Loucy (cell line): ENCODE measurements at regions not wholly inside any gene's neighbourhood (a gene's known extent, or its start where the extent isn't known, plus 50 kb on each side); places are given as distances from the start of the nearest gene placed in this dataset.

Source experiments
- H2AFZ ChIP-seq: fragments of 200-600 bp; sonication (generic); 2 replicates; pipeline ENCODE4 v1.6.0; 2016; ENCODE audit warnings: antibody characterized with exemption, mild to moderate bottlenecking, low read length, moderate library complexity
- H3F3A ChIP-seq: fragments of 200-600 bp; 2 replicates; pipeline ENCODE4 v1.6.0; 2016; ENCODE audit warnings: antibody characterized with exemption, low read depth, mild to moderate bottlenecking
- H3K27me3 ChIP-seq: fragments of 200-600 bp; sonication (generic); 2 replicates; pipeline ENCODE4 v1.6.1; 2014; ENCODE audit warnings: low read length, mild to moderate bottlenecking; ENCODE audit not compliant: insufficient read depth, poor library complexity, severe bottlenecking
- H3K36me3 ChIP-seq: fragments of 200-600 bp; sonication (generic); 2 replicates; pipeline ENCODE4 v1.6.1; 2016; ENCODE audit warnings: low read length; ENCODE audit not compliant: insufficient read depth
- H3K4me1 ChIP-seq: fragments of 200-600 bp; sonication (generic); 2 replicates; pipeline ENCODE4 v1.5.1; 2014; ENCODE audit warnings: low read length, mild to moderate bottlenecking; ENCODE audit not compliant: insufficient read depth, poor library complexity, severe bottlenecking
- H3K4me2 ChIP-seq: fragments of 200-600 bp; sonication (generic); 2 replicates; pipeline ENCODE4 v1.6.0; 2014; ENCODE audit warnings: antibody characterized with exemption, low read length, low read depth, mild to moderate bottlenecking; ENCODE audit not compliant: poor library complexity, severe bottlenecking
- H3K4me3 ChIP-seq: fragments of 200-600 bp; sonication (generic); 2 replicates; pipeline ENCODE4 v1.5.1; 2014; ENCODE audit warnings: low read length, mild to moderate bottlenecking, mixed read lengths; ENCODE audit not compliant: poor library complexity, severe bottlenecking
- H3K79me2 ChIP-seq: fragments of 200-600 bp; sonication (generic); 2 replicates; pipeline ENCODE4 v1.6.1; 2014; ENCODE audit warnings: low read length; ENCODE audit not compliant: insufficient read depth
- H3K9ac ChIP-seq: fragments of 200-600 bp; sonication (generic); 2 replicates; pipeline ENCODE4 v1.6.0; 2014; ENCODE audit warnings: mild to moderate bottlenecking, low read depth, low read length, moderate library complexity; ENCODE audit not compliant: poor library complexity, severe bottlenecking
- H3K9me2 ChIP-seq: fragments of 200-600 bp; sonication (generic); replicated peaks from 2 replicates; pipeline ENCODE4 v1.6.1; 2016; ENCODE audit warnings: low read depth, low read length, mixed read lengths
- H3K9me3 ChIP-seq: fragments of 200-600 bp; sonication (generic); 2 replicates; pipeline ENCODE4 v1.6.1; 2014; ENCODE audit warnings: mild to moderate bottlenecking, antibody characterized with exemption, low read length, low read depth; ENCODE audit not compliant: insufficient read depth
- H4K20me1 ChIP-seq: fragments of 200-600 bp; sonication (generic); 2 replicates; pipeline ENCODE4 v1.6.0; 2014; ENCODE audit warnings: antibody characterized with exemption, low read length, mild to moderate bottlenecking; ENCODE audit not compliant: insufficient read depth, poor library complexity, severe bottlenecking
- EZH2phosphoT487 ChIP-seq: fragments of 200-600 bp; IDR thresholded peaks from 2 replicates; pipeline ENCODE4 v1.6.1; 2018; ENCODE audit warnings: antibody characterized with exemption, mild to moderate bottlenecking, moderate library complexity, borderline replicate concordance
- TF ChIP-seq, protein P1 (sequence below): fragments of 200-600 bp; sonication (generic); conservative IDR thresholded peaks from 2 replicates; pipeline ENCODE4 v1.5.1; 2014; ENCODE audit warnings: mild to moderate bottlenecking, antibody characterized with exemption, low read length

DNA sequence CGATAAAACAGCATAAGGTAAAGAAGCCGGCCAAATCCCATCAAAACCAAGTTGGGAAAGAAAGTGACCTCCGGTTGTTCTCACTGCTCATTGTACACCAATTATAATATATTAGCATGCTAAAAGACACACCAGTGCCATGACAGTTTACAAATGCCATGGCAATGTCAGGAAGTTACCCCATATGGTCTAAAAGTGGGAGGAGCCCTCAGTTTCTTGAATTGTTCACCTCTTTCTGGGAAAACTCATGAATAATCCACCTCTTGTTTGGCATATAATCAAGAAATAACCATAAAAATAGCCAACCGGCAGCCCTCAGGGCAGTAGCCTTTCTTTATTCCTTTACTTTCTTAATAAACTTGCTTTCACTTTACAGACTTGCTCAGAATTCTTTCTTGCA lies 544.9 kb upstream of the SETBP1 start:
- H3K4me3 ChIP-seq = no peak overlapping the region

DNA sequence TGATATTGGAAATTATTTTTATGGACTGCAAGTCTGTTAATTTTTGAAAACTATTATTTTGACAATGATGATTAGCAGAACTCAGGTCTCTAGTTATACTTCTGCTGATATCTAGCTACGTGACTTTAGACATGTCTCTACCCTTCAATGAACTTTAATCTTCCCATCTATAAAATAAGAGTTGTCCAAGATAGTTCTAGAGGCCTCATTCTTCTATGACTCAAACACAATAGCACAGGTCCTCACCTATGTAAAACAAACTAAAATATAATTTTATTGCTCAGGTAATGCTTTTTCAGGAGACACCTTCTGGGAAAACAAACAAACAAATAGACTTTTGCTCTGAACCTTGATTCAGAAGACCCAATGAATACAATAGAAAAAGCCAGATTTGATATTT lies 544.4 kb upstream of the SETBP1 start:
- Histone ChIP-seq H3K79me2 (no peaks in the 10 kb centered on the region), H3K27me3 (no peaks in the 10 kb centered on the region), H3K4me3 (no peak overlapping the region), H3K9ac (no peak overlapping the region), H3K4me2 (no peak overlapping the region), H3K9me3 (no peaks in the 10 kb centered on the region), H3K36me3 (no peaks in the 10 kb centered on the region), H3K4me1 (no peaks in the 10 kb centered on the region), H4K20me1 (no peaks in the 10 kb centered on the region), H2AFZ (no peak overlapping the region), H3F3A (no peaks in the 10 kb centered on the region), H3K9me2 (no peaks in the 10 kb centered on the region)
- TF ChIP-seq, protein P1, sequence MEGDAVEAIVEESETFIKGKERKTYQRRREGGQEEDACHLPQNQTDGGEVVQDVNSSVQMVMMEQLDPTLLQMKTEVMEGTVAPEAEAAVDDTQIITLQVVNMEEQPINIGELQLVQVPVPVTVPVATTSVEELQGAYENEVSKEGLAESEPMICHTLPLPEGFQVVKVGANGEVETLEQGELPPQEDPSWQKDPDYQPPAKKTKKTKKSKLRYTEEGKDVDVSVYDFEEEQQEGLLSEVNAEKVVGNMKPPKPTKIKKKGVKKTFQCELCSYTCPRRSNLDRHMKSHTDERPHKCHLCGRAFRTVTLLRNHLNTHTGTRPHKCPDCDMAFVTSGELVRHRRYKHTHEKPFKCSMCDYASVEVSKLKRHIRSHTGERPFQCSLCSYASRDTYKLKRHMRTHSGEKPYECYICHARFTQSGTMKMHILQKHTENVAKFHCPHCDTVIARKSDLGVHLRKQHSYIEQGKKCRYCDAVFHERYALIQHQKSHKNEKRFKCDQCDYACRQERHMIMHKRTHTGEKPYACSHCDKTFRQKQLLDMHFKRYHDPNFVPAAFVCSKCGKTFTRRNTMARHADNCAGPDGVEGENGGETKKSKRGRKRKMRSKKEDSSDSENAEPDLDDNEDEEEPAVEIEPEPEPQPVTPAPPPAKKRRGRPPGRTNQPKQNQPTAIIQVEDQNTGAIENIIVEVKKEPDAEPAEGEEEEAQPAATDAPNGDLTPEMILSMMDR = no peak
- TF ChIP-seq EZH2phosphoT487 = no peak

More for the DNA sequence above, 544.9 kb upstream of the SETBP1 start:
- Histone ChIP-seq H4K20me1 (no peaks in the 10 kb centered on the region), H3K9me3 (no peaks in the 10 kb centered on the region), H3K79me2 (no peaks in the 10 kb centered on the region), H3K4me1 (no peaks in the 10 kb centered on the region), H2AFZ (no peak overlapping the region), H3K27me3 (no peaks in the 10 kb centered on the region), H3K9me2 (no peaks in the 10 kb centered on the region), H3K9ac (no peak overlapping the region), H3K36me3 (no peaks in the 10 kb centered on the region), H3F3A (no peaks in the 10 kb centered on the region), H3K4me2 (no peak overlapping the region)
- TF ChIP-seq, protein P1 = no peak
- no peak for TF ChIP-seq EZH2phosphoT487

DNA sequence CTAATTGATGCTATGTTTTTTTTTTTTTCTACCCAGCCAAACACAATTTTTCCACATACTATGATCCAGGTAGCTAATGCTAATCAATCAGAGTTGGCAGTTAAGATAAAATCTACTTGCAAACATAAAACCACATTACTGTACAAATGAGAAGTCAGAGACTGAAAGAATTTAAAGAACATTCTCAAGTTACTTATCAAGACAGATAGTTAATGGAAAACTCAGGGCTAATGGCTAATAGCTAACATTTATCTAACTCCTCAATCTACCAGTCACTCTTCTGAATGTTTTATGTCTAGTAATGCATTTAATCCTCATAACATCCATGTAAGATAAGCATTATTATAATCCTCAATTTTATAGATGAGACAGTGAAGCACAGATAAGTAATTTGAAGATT lies 537.6 kb upstream of the SETBP1 start:
- Histone ChIP-seq H3K4me3 (no peak overlapping the region), H3K4me1 (no peaks in the 10 kb centered on the region), H4K20me1 (no peaks in the 10 kb centered on the region), H3K36me3 (no peaks in the 10 kb centered on the region), H2AFZ (no peak overlapping the region), H3K9me3 (no peaks in the 10 kb centered on the region), H3K9ac (no peak overlapping the region), H3K27me3 (no peaks in the 10 kb centered on the region), H3K4me2 (no peak overlapping the region), H3K9me2 (0 out of 2 replicates have a peak, but pooled peaks cover 3% of the 10 kb centered on the region), H3K79me2 (no peaks in the 10 kb centered on the region), H3F3A (no peaks in the 10 kb centered on the region)
- TF ChIP-seq, protein P1 = no peak
- no peak for TF ChIP-seq EZH2phosphoT487
